GM18909 (cell line): ENCODE measurements at regions not wholly inside any gene's neighbourhood (a gene's known extent, or its start where the extent isn't known, plus 50 kb on each side); places are given as distances from the start of the nearest gene placed in this dataset.
A peak's percentile ranks its signal among the peaks of the same experiment; 100 is the strongest.
"Not testable (repeated sequence)": the region's sequence is repeated elsewhere in the genome, so short reads cannot be mapped to it uniquely, and the experiment has no call there.

Experiments
- ATAC-seq: cut with Tn5 transposase; IDR thresholded peaks from one replicate; pipeline ENCODE4 v1.9.1; 2021; ENCODE audit warnings: mild to moderate bottlenecking; ENCODE audit not compliant: unreplicated experiment, poor library complexity

GRCh38 chrX:3828378-3829040 is 115.1 kb upstream of the PRKX start:
- not testable (repeated sequence) for ATAC-seq

DNA sequence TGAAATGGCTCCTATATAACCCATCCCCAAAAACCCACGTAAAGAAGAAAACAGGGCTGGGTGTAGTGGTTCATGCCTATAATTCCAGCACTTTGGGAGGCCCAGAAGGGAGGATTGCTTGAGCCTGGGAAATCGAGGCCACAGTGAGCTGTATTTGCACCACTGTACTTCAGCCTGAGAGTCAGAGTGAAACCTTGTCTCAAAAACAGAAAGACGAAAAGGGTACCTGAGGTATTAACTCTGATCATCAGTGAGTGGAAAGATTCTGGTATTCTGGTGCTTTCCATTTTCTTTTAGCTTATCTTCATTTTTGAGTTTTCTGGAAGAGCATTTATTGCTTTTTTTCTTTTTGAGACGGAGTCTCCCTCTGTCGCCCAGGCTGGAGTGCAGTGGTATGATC is 110.6 kb upstream of the PRKX start:
- ATAC-seq = not testable (repeated sequence)

GRCh38 chrX:3820167-3820566 is 106.7 kb upstream of the PRKX start:
- ATAC-seq = no peak

DNA sequence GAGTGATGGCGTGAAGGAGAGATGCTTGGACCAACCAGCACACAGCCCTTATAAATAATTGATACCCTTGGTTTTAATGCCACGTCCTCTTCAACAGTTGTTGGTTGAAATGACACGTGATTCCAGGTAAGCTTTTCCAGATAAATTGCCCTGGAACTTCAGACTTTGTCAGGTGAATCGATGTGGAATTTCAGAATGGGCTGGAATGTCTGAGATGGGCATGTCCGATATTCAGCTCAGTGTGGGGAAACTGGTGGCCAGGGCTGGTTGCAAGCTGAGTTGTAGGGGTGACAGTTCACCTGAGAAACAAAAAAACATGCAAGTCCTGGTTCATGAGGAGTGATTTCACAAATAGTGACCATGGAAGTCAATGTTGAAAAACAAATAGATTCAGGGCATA is 104.0 kb upstream of the PRKX start:
- not testable (repeated sequence) for ATAC-seq

DNA sequence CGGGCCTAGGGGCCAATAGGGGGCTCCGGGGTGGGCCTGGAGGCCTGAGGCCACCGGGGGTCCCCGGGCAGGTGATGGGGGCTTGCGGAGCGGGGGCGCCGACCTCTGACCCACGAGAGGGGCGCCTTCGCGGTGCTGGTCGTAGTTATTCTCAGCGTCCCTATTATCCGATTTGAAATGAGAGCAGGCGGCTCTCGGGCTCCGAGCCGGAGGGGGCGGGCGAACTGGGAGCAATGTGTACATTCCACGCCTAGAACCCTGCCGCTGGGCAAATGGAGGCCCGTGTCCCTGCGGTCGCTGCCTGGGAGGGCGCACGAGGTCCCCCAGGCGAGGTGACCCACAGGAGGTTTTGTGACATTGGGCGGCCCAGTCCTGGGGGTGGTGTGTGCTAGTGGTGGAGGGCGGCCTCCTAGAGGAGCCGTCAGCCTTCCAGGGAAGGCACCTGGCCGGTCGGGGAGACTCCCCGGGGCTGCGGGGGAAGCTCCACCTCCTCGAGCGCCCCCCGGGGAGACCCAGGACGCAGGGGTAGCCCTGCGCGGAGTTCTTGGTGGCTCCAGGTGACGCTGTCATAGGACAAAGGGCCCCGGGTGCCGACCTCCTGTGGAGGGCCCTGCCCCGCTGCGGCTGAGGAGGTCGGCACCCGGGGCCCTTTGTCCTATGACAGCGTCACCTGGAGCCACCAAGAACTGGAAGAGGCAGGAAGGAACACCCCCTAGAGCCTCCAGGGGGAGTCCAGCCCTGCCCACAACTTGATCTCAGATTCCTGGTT is 102.6 kb upstream of the PRKX start:
- peak; percentile 8 for ATAC-seq

- ATAC-seq = peak; percentile 22
Observed at GRCh38 chrX:3811331-3812311, 98.2 kb upstream of the PRKX start.

DNA sequence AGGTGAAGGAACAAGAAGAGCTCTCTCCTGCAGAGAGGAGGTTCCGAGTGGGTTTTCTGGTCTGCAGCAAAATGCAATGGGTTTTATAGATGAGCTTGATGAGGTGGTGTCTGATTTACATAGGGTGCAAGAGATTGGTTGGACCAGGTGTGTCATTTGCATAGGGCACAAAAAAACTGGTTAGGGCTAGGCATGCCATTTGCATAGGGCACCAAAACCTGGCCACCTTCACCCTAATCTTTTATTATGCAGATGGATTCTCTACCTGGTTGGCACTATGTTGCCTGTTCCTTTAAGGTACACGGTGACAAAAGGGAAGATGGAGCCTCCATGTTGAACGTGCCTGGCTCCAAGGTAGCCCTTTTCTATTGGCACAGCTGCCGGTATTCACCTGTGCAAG is 94.5 kb upstream of the PRKX start:
- ATAC-seq = no peak

DNA sequence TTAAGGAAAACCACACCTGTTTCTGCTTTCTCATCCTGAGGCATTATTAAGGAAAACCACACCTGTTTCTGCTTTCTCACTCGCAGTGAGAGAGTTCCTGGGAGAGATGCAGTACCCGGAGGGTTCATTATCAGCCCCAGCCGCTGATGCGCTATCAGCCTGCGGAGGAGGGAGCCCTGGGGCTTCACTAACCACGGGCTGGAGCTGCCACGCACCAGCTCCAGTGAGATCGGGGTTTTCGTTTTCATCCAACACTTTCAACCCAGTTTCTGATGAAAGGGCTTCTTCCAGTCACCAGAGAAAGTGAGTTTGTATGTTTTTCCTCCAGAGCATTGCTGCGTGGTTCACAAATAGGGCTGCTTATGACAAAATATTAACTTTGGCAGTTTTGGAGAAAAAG is 93.2 kb upstream of the PRKX start:
- no peak for ATAC-seq

- ATAC-seq = no peak
Observed at GRCh38 chrX:3803713-3804112, 90.3 kb upstream of the PRKX start.

DNA sequence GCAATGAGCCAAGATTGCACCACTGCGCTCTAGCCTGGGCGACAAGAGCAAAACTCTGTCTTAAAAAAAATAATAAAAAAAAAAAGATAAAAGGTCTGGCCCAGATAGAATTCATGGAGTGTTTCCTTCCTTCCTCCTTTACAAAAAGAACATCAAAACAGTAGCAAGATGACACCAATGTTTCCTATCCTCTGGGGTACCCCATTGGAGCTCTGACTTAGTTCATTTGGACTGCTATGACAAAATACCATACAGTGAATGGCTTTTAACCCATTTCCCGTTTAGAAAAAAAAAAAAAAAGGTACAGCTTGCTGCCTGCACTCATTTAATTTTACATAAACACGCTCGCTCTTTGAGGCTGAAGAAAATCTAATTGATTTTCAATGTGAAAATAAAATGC is 89.9 kb upstream of the PRKX start:
- ATAC-seq = no peak

- not testable (repeated sequence) for ATAC-seq
Observed at GRCh38 chrX:3795411-3795810, 82.0 kb upstream of the PRKX start.

GRCh38 chrX:3791449-3791848 is 78.0 kb upstream of the PRKX start:
- no peak for ATAC-seq

GRCh38 chrX:3788494-3789233 is 75.2 kb upstream of the PRKX start:
- no peak for ATAC-seq

GRCh38 chrX:3787856-3788255 is 74.4 kb upstream of the PRKX start:
- no peak for ATAC-seq

DNA sequence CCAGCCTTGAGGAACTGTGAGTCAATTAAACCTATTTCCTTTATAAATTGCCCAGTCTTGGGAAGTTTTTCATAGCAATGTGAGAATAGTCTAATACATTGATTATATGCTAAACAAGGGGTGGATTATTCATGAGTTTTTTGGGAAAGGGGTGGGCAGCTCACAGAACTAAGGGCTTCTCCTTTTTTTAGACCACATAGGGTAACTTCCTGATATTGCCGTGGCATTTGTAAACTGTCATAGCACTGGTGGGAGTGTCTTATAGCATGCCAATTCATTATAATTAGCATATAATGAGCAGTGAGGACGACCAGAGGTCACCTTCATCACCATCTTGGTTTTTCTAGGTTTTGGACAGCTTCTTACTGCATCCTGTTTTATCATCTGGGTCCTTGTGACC is 72.4 kb upstream of the PRKX start:
- not testable (repeated sequence) for ATAC-seq

DNA sequence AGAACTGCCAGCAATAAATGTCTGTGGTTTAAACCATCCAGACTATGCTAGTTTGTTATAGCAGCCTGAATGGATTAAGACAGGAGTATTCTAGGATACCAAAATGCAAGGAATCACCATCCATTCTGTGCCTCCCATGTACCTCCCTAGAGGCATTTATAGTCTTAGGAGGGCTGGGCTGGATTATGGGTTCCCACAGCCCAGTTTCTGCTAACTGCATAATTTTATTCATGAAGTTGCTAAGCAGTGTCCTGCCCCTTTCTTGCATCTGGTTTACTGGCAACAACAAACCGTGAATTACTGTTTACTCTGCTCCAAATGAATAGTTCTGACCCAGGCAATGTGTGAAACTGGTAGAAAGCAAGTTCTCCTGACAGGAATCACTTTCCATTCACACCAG is 67.1 kb upstream of the PRKX start:
- ATAC-seq = no peak

DNA sequence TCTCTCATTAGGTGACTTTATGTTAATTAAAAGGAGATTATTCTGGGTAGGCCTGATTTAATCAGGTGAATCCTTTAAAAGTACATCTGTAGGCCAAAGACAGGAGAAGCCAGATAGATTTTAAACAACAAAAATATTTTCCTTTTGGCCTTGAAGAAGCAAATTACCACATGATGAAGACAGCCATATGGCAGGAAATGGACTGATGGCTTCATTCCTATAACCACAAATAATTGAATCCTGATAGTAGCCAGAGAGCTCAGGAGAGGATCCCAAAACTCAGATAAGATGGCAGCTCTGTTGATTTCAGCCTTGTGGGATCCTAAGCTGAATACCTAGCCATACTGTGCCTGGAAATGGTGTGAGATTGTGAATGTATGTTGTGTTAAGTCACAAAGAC is 66.1 kb upstream of the PRKX start:
- ATAC-seq = no peak

DNA sequence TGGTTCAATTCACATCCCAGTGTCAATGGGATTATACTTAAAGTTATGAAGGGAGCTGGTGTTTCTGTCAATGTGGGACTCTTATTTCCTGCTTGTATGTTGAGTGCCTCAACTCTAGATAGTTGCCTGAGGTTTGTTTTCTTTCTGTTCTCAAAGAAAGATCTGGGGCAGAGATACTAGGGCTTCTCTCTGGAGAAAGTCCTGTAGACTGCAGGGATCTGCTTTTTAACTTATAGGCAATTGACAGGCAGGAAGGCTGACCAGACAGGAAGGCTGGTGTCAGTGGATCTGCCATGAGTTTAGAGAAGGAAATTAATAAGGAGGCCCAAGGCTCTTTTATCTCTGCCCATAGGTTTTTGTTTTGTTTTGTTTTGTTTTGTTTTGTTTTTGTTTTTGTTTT is 64.0 kb upstream of the PRKX start:
- ATAC-seq = no peak

DNA sequence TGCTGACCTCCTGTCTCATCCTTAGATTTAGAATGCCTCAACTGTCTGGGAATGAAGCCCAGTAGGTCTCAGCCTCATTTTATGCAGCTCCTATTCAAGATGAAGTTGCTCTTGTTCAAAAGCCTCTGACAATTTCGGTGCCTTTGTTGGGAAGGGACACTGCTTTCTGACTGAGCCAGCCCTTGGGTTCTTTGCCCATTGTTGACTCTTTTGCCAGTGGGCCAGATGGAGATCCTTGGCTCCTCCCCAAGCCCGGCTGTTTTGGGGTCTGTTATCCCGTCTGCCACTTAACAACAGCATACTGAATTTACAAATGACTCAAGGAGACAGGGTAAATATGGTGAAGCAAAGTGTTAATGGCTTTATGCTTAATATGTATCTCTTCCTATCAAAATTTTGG is 58.3 kb upstream of the PRKX start:
- ATAC-seq = no peak

DNA sequence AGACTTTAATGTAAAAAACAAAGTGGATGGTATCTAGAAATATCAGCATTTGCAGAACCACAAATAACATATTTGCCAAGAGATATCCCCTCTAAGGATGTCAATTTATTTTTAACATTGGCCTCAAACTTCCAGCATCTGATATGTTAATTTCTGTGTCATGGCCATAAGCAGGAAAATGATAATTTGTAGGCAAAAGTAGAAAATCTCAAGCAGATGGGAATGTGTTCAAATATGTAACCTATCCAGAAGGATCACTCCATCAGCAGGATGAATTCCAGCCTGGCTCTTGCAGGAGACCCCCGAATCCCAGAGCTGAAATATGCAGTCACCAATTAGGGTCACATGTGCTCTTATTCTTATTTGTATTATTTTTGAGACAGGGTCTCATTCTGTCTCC is 55.4 kb upstream of the PRKX start:
- ATAC-seq = no peak
